ENCODE measurements at regions not wholly inside any gene's neighbourhood (a gene's known extent, or its start where the extent isn't known, plus 50 kb on each side); places are given as distances from the start of the nearest gene placed in this dataset.

- H3K36me3 ChIP-seq (ENCODE audit: insufficient read depth, low read length): no peaks in the 10 kb centered on the region
- H3K4me3 ChIP-seq: no peak overlapping the region
- no peak overlapping the region for H3K9ac ChIP-seq (ENCODE audit: insufficient read length)
- no peak for DNase-seq (ENCODE audit: low read depth, low spot score)
- H3K9me3 ChIP-seq (ENCODE audit: low read depth, low read length): no peaks in the 10 kb centered on the region
- no peak overlapping the region for H3K27ac ChIP-seq
- no peak for TF ChIP-seq EZH2 (IDR thresholded peaks at IDR 0.05)
- TF ChIP-seq FOXP2 (optimal IDR thresholded peaks at IDR 0.05; ENCODE audit: control extremely low read depth, extremely low read length, insufficient read depth): no peak
- no peak for TF ChIP-seq POLR2AphosphoS5 (IDR thresholded peaks at IDR 0.05; ENCODE audit: borderline replicate concordance, low read depth, low read length)
Observed at GRCh38 chr12:66838366-66838765, 159.5 kb upstream of the GRIP1 start.

- H3K9ac ChIP-seq (ENCODE audit: insufficient read length): no peak overlapping the region
- no peaks in the 10 kb centered on the region for H3K9me3 ChIP-seq (ENCODE audit: low read depth, low read length)
- H3K27ac ChIP-seq: no peak overlapping the region
- DNase-seq (ENCODE audit: low read depth, low spot score): no peak
- H3K4me3 ChIP-seq: no peak overlapping the region
- no peaks in the 10 kb centered on the region for H3K36me3 ChIP-seq (ENCODE audit: insufficient read depth, low read length)
- TF ChIP-seq EZH2 (IDR thresholded peaks at IDR 0.05) (no peak), POLR2AphosphoS5 (IDR thresholded peaks at IDR 0.05; ENCODE audit: borderline replicate concordance, low read depth, low read length) (no peak), FOXP2 (optimal IDR thresholded peaks at IDR 0.05; ENCODE audit: control extremely low read depth, extremely low read length, insufficient read depth) (no peak)
Observed at GRCh38 chr12:66848967-66849366, 170.1 kb upstream of the GRIP1 start.

GRCh38 chr12:66851134-66851533, 172.3 kb upstream of the GRIP1 start:
- no peak for TF ChIP-seq POLR2AphosphoS5 (IDR thresholded peaks at IDR 0.05; ENCODE audit: borderline replicate concordance, low read depth, low read length)
- Histone ChIP-seq H3K9me3 (ENCODE audit: low read depth, low read length) (no peaks in the 10 kb centered on the region), H3K36me3 (ENCODE audit: insufficient read depth, low read length) (no peaks in the 10 kb centered on the region), H3K9ac (ENCODE audit: insufficient read length) (no peak overlapping the region), H3K27ac (no peak overlapping the region), H3K4me3 (no peak overlapping the region)
- DNase-seq (ENCODE audit: low read depth, low spot score): no peak

GRCh38 chr12:66852091-66852490, 173.2 kb upstream of the GRIP1 start:
- no peak overlapping the region for H3K9ac ChIP-seq (ENCODE audit: insufficient read length)

GRCh38 chr12:66852765-66853164, 173.9 kb upstream of the GRIP1 start:
- H3K9me3 ChIP-seq (ENCODE audit: low read depth, low read length): no peaks in the 10 kb centered on the region
- TF ChIP-seq EZH2 (IDR thresholded peaks at IDR 0.05): no peak
- no peak for TF ChIP-seq POLR2AphosphoS5 (IDR thresholded peaks at IDR 0.05; ENCODE audit: borderline replicate concordance, low read depth, low read length)
- no peak for TF ChIP-seq FOXP2 (optimal IDR thresholded peaks at IDR 0.05; ENCODE audit: control extremely low read depth, extremely low read length, insufficient read depth)
- H3K27ac ChIP-seq: no peak overlapping the region
- H3K36me3 ChIP-seq (ENCODE audit: insufficient read depth, low read length): no peaks in the 10 kb centered on the region
- H3K4me3 ChIP-seq: no peak overlapping the region
- DNase-seq (ENCODE audit: low read depth, low spot score): no peak
- no peak overlapping the region for H3K9ac ChIP-seq (ENCODE audit: insufficient read length)

More at GRCh38 chr12:66852091-66852490, 173.2 kb upstream of the GRIP1 start:
- no peak overlapping the region for H3K27ac ChIP-seq
- TF ChIP-seq EZH2 (IDR thresholded peaks at IDR 0.05) (no peak), FOXP2 (optimal IDR thresholded peaks at IDR 0.05; ENCODE audit: control extremely low read depth, extremely low read length, insufficient read depth) (no peak), POLR2AphosphoS5 (IDR thresholded peaks at IDR 0.05; ENCODE audit: borderline replicate concordance, low read depth, low read length) (no peak)
- no peaks in the 10 kb centered on the region for H3K36me3 ChIP-seq (ENCODE audit: insufficient read depth, low read length)
- no peak overlapping the region for H3K4me3 ChIP-seq
- no peaks in the 10 kb centered on the region for H3K9me3 ChIP-seq (ENCODE audit: low read depth, low read length)
- no peak for DNase-seq (ENCODE audit: low read depth, low spot score)

GRCh38 chr12:66859751-66860440, 181.0 kb upstream of the GRIP1 start:
- DNase-seq (ENCODE audit: low read depth, low spot score): no peak
- Histone ChIP-seq H3K27ac (no peak overlapping the region), H3K4me3 (no peak overlapping the region), H3K9ac (ENCODE audit: insufficient read length) (no peak overlapping the region), H3K36me3 (ENCODE audit: insufficient read depth, low read length) (no peaks in the 10 kb centered on the region), H3K9me3 (ENCODE audit: low read depth, low read length) (no peaks in the 10 kb centered on the region)
- TF ChIP-seq EZH2 (IDR thresholded peaks at IDR 0.05) (no peak), FOXP2 (optimal IDR thresholded peaks at IDR 0.05; ENCODE audit: control extremely low read depth, extremely low read length, insufficient read depth) (no peak), POLR2AphosphoS5 (IDR thresholded peaks at IDR 0.05; ENCODE audit: borderline replicate concordance, low read depth, low read length) (no peak)

- Histone ChIP-seq H3K36me3 (ENCODE audit: insufficient read depth, low read length) (no peaks in the 10 kb centered on the region), H3K4me3 (no peak overlapping the region), H3K27ac (no peak overlapping the region), H3K9ac (ENCODE audit: insufficient read length) (no peak overlapping the region), H3K9me3 (ENCODE audit: low read depth, low read length) (no peaks in the 10 kb centered on the region)
- peak; percentile 6 for DNase-seq (ENCODE audit: low read depth, low spot score)
- TF ChIP-seq EZH2 (IDR thresholded peaks at IDR 0.05): no peak
- no peak for TF ChIP-seq POLR2AphosphoS5 (IDR thresholded peaks at IDR 0.05; ENCODE audit: borderline replicate concordance, low read depth, low read length)
- TF ChIP-seq FOXP2 (optimal IDR thresholded peaks at IDR 0.05; ENCODE audit: control extremely low read depth, extremely low read length, insufficient read depth): no peak
Observed at GRCh38 chr12:66860752-66861750, 182.2 kb upstream of the GRIP1 start.

GRCh38 chr12:66862356-66862985, 183.6 kb upstream of the GRIP1 start:
- Histone ChIP-seq H3K9me3 (ENCODE audit: low read depth, low read length) (no peaks in the 10 kb centered on the region), H3K9ac (ENCODE audit: insufficient read length) (no peak overlapping the region), H3K36me3 (ENCODE audit: insufficient read depth, low read length) (no peaks in the 10 kb centered on the region), H3K4me3 (no peak overlapping the region), H3K27ac (no peak overlapping the region)
- TF ChIP-seq POLR2AphosphoS5 (IDR thresholded peaks at IDR 0.05; ENCODE audit: borderline replicate concordance, low read depth, low read length) (no peak), FOXP2 (optimal IDR thresholded peaks at IDR 0.05; ENCODE audit: control extremely low read depth, extremely low read length, insufficient read depth) (no peak), EZH2 (IDR thresholded peaks at IDR 0.05) (no peak)
- no peak for DNase-seq (ENCODE audit: low read depth, low spot score)

Data from SK-N-MC (cell line).